Cardiac muscle cell (in vitro differentiated cells and primary cell): ENCODE measurements at regions not wholly inside any gene's neighbourhood (a gene's known extent, or its start where the extent isn't known, plus 50 kb on each side); places are given as distances from the start of the nearest gene placed in this dataset.
A peak's percentile ranks its signal among the peaks of the same experiment; 100 is the strongest.

Experiments used
- DNase-seq, 2 donors: peaks; one replicate each; pipeline versions ENCODE4 v3.0.0 to v3.0.0-alpha.2; 2010 to 2017; ENCODE audit warnings: low read depth in 1 of 2, low spot score in 1 of 2
- H3K27ac ChIP-seq: fragments of 200-600 bp; sonication (generic); 2 replicates; pipeline ENCODE4 v1.5.1; 2016
- H3K27me3 ChIP-seq: fragments of 200-600 bp; sonication (generic); 2 replicates; pipeline ENCODE4 v1.6.0; 2016; ENCODE audit warnings: control low read depth
- H3K36me3 ChIP-seq: fragments of 200-600 bp; sonication (generic); 2 replicates; pipeline ENCODE4 v1.5.1; 2016; ENCODE audit warnings: control low read depth
- H3K4me1 ChIP-seq: fragments of 200-600 bp; sonication (generic); 2 replicates; pipeline ENCODE4 v1.8.1; 2017; ENCODE audit warnings: low read depth, mild to moderate bottlenecking, mixed run types
- H3K4me3 ChIP-seq: fragments of 200-600 bp; sonication (generic); 2 replicates; pipeline ENCODE4 v1.5.1; 2016; ENCODE audit warnings: mild to moderate bottlenecking
- H3K9me3 ChIP-seq: fragments of 200-600 bp; sonication (generic); 2 replicates; pipeline ENCODE4 v1.5.1; 2017; ENCODE audit warnings: low read depth, mild to moderate bottlenecking, control low read depth
- CTCF ChIP-seq: IDR thresholded peaks from 2 replicates; pipeline ENCODE4 v1.5.1; 2012; ENCODE audit warnings: low read depth, mild to moderate bottlenecking, low read length

- Histone ChIP-seq H3K27me3 (no peaks in the 10 kb centered on the region), H3K36me3 (no peaks in the 10 kb centered on the region), H3K9me3 (no peaks in the 10 kb centered on the region), H3K4me1 (no peaks in the 10 kb centered on the region), H3K4me3 (no peak overlapping the region), H3K27ac (no peak overlapping the region)
- TF ChIP-seq CTCF = no peak
- DNase-seq = peak in 1 of 2 donors; percentile 0
Measured at GRCh38 chrX:82813671-82814078, 694.4 kb upstream of the POU3F4 start.

DNA sequence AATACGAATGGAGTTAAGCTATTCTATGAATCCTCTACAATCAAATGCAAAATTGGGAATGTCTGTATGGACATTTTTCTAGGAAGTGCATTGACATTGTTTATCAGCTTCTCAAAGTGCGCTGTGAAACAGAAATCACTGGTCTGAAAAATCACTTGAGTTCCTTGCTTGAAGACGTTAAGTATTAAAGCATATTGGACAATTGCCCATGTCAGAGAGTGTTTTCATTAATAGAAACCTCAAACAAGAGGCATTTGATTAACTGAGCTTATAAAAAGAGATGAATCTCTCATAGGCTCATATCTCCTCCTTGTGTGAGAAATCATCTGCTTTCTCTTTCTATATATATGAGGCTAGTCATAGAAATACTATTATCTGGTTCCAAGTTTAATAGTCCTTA is 692.1 kb upstream of the POU3F4 start:
- H3K9me3 ChIP-seq = no peaks in the 10 kb centered on the region
- no peak overlapping the region for H3K27ac ChIP-seq
- H3K4me1 ChIP-seq = no peaks in the 10 kb centered on the region
- H3K27me3 ChIP-seq = no peaks in the 10 kb centered on the region
- no peak for DNase-seq
- no peak overlapping the region for H3K4me3 ChIP-seq
- no peak for TF ChIP-seq CTCF
- H3K36me3 ChIP-seq = no peaks in the 10 kb centered on the region

- Histone ChIP-seq H3K4me3 (no peak overlapping the region), H3K27ac (no peak overlapping the region), H3K36me3 (no peaks in the 10 kb centered on the region), H3K9me3 (no peaks in the 10 kb centered on the region), H3K4me1 (no peaks in the 10 kb centered on the region), H3K27me3 (no peaks in the 10 kb centered on the region)
- TF ChIP-seq CTCF = no peak
- no peak for DNase-seq
Measured at GRCh38 chrX:82816562-82816961, 691.5 kb upstream of the POU3F4 start.

GRCh38 chrX:82842286-82842685 is 665.8 kb upstream of the POU3F4 start:
- Histone ChIP-seq H3K4me3 (no peak overlapping the region), H3K36me3 (no peaks in the 10 kb centered on the region), H3K4me1 (no peaks in the 10 kb centered on the region), H3K27ac (no peak overlapping the region), H3K9me3 (no peaks in the 10 kb centered on the region), H3K27me3 (no peaks in the 10 kb centered on the region)
- no peak for DNase-seq
- TF ChIP-seq CTCF = no peak

- Histone ChIP-seq H3K27ac (no peak overlapping the region), H3K9me3 (no peaks in the 10 kb centered on the region), H3K4me1 (no peaks in the 10 kb centered on the region), H3K4me3 (no peak overlapping the region), H3K36me3 (no peaks in the 10 kb centered on the region), H3K27me3 (no peaks in the 10 kb centered on the region)
- no peak for TF ChIP-seq CTCF
- DNase-seq = no peak
Measured at GRCh38 chrX:82848111-82848510, 660.0 kb upstream of the POU3F4 start.
